Nephron progenitor cell (in vitro differentiated cells): ENCODE measurements at regions not wholly inside any gene's neighbourhood (a gene's known extent, or its start where the extent isn't known, plus 50 kb on each side); places are given as distances from the start of the nearest gene placed in this dataset.

Experiments
- DNase-seq: peaks from one replicate; pipeline ENCODE4 v3.0.0; 2021
- H3K27ac Mint-ChIP-seq: 2 replicates; pipeline ENCODE4 v1.8.0; 2021; ENCODE audit warnings: mild to moderate bottlenecking, moderate library complexity, mixed read lengths
- H3K27me3 Mint-ChIP-seq: 2 replicates; pipeline ENCODE4 v1.8.0; 2021; ENCODE audit warnings: mild to moderate bottlenecking, low read depth, mixed read lengths; ENCODE audit not compliant: poor library complexity
- H3K36me3 Mint-ChIP-seq: 2 replicates; pipeline ENCODE4 v1.8.0; 2021; ENCODE audit warnings: low read depth, mixed read lengths
- H3K4me1 Mint-ChIP-seq: 2 replicates; pipeline ENCODE4 v1.8.0; 2021; ENCODE audit warnings: mixed read lengths
- H3K4me3 Mint-ChIP-seq: 2 replicates; pipeline ENCODE4 v1.8.0; 2021; ENCODE audit warnings: mild to moderate bottlenecking, moderate library complexity, mixed read lengths
- H3K9me3 Mint-ChIP-seq: 2 replicates; pipeline ENCODE4 v1.8.0; 2021; ENCODE audit warnings: mild to moderate bottlenecking, moderate library complexity, mixed read lengths
- CTCF ChIP-seq: fragments of 200-600 bp; sonication (generic); IDR thresholded peaks from 2 replicates; pipeline ENCODE4 v1.5.0; 2021; ENCODE audit warnings: antibody characterized with exemption

DNA sequence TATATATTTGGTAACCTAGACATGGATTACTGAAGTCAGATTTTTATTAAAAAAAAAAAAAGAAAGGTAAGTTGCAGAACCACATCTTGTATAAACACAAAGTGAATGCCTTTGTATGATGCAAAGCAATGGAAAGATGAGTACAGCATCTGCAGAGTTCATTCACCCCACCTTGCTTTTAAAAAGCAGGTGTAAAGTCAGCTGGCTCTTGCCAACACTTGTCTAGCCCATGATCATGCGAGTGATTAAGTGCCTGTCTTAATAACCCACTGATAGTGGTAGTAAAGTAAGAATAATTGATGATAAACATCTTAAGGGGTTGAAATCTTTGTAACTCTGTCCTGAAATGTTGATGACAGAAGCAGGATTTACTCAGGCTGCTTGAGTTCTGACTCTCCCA lies 710.4 kb downstream of the EFNB2 start:
- H3K27me3 Mint-ChIP-seq: peaks cover 11% of the 10 kb centered on the region
- H3K36me3 Mint-ChIP-seq: no peaks in the 10 kb centered on the region
- peaks cover 4% of the 10 kb centered on the region for H3K9me3 Mint-ChIP-seq
- no peak for DNase-seq
- no peak overlapping the region for H3K4me3 Mint-ChIP-seq
- no peaks in the 10 kb centered on the region for H3K4me1 Mint-ChIP-seq
- no peak for TF ChIP-seq CTCF
- H3K27ac Mint-ChIP-seq: no peak overlapping the region

GRCh38 chr13:105821337-105821736 lies 714.1 kb downstream of the EFNB2 start:
- Mint-ChIP-seq H3K9me3 (no peaks in the 10 kb centered on the region), H3K4me1 (peaks cover 14% of the 10 kb centered on the region), H3K4me3 (no peak overlapping the region), H3K27ac (no peak overlapping the region), H3K36me3 (no peaks in the 10 kb centered on the region), H3K27me3 (peaks cover 12% of the 10 kb centered on the region)
- TF ChIP-seq CTCF: no peak
- DNase-seq: no peak

GRCh38 chr13:105820415-105820814 lies 715.0 kb downstream of the EFNB2 start:
- Mint-ChIP-seq H3K4me3 (no peak overlapping the region), H3K27ac (no peak overlapping the region), H3K36me3 (no peaks in the 10 kb centered on the region), H3K27me3 (peaks cover 12% of the 10 kb centered on the region), H3K4me1 (peaks cover 14% of the 10 kb centered on the region), H3K9me3 (no peaks in the 10 kb centered on the region)
- no peak for TF ChIP-seq CTCF
- no peak for DNase-seq

GRCh38 chr13:105817498-105817897 lies 718.0 kb downstream of the EFNB2 start:
- H3K9me3 Mint-ChIP-seq: no peaks in the 10 kb centered on the region
- no peak for DNase-seq
- H3K4me1 Mint-ChIP-seq: peaks cover 14% of the 10 kb centered on the region
- H3K4me3 Mint-ChIP-seq: no peak overlapping the region
- peaks cover 9% of the 10 kb centered on the region for H3K27me3 Mint-ChIP-seq
- TF ChIP-seq CTCF: no peak
- no peaks in the 10 kb centered on the region for H3K36me3 Mint-ChIP-seq
- peak overlapping the region; percentile 30 for H3K27ac Mint-ChIP-seq

DNA sequence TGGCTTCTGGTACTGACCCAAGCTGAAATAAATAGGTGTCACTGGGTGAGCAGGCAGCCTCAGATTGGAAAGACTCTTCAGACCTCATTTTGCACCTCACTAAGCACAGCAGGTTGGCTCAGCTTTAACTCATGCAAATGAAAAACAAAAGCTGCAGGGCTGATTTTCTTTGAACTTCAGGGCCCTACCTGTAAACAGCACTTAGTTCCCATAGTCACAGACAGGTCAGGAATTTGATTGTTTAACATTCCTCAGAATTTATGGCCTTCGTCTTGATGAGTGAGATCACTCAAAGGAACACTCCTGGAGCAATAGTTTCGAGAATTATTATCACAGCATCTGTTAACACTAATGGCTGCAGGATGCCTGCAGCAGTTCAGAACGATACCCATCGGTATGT lies 718.5 kb downstream of the EFNB2 start:
- no peak for TF ChIP-seq CTCF
- H3K36me3 Mint-ChIP-seq: no peaks in the 10 kb centered on the region
- H3K4me3 Mint-ChIP-seq: no peak overlapping the region
- peaks cover 11% of the 10 kb centered on the region for H3K27me3 Mint-ChIP-seq
- H3K4me1 Mint-ChIP-seq: peaks cover 14% of the 10 kb centered on the region
- DNase-seq: no peak
- H3K9me3 Mint-ChIP-seq: no peaks in the 10 kb centered on the region
- no peak overlapping the region for H3K27ac Mint-ChIP-seq

GRCh38 chr13:105814902-105815250 lies 720.6 kb downstream of the EFNB2 start:
- TF ChIP-seq CTCF: no peak
- Mint-ChIP-seq H3K4me3 (no peak overlapping the region), H3K27ac (no peak overlapping the region), H3K36me3 (no peaks in the 10 kb centered on the region), H3K4me1 (peaks cover 14% of the 10 kb centered on the region), H3K27me3 (peaks cover 11% of the 10 kb centered on the region), H3K9me3 (no peaks in the 10 kb centered on the region)
- DNase-seq: no peak
